SK-N-MC (cell line): ENCODE measurements at regions not wholly inside any gene's neighbourhood (a gene's known extent, or its start where the extent isn't known, plus 50 kb on each side); places are given as distances from the start of the nearest gene placed in this dataset.

Experiments
- EZH2 ChIP-seq: fragments of 200-600 bp; sonication (generic); IDR thresholded peaks from one replicate; pipeline ENCODE4 v1.6.1; 2017; ENCODE audit warnings: antibody characterized with exemption
- FOXP2 ChIP-seq: optimal IDR thresholded peaks from 2 replicates; pipeline ENCODE3; 2011; ENCODE audit warnings: mild to moderate bottlenecking, moderate library complexity; ENCODE audit not compliant: insufficient read depth; ENCODE audit errors: extremely low read length, control extremely low read depth
- POLR2AphosphoS5 ChIP-seq: IDR thresholded peaks from 2 replicates; pipeline ENCODE4 v1.6.1; 2012; ENCODE audit warnings: mild to moderate bottlenecking, low read depth, low read length, borderline replicate concordance

DNA sequence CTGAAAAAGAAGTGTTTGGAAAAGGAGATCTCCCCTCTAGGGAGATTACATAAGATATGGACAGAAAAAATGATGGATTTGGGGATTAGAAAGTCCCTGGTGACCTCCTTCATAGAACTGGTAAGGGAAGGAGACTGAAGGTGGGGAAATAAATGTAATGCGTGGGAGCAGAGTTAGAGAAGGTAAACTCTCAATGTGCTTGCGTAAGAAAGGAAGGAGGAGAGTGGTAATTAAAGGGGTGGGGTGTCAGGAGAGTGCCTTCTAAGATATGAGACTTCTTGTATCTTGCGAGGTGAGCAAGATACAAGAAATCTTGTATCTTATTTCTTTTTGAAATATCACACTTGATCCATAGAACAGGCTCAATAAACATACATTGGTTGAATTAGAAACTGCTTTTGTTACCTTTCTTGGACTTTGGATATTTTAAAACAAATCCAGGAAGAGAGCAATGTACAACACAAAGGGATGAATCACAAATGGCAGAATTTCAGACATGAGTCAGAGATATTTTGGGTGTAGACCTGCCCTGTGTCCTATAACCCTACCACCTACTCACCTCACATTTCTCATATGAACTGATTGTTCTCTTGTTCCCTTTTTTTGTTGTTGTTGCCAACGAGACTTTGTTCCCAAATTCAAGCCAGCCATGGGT, 342.4 kb downstream of the INSIG2 start:
- no peak for TF ChIP-seq POLR2AphosphoS5
- TF ChIP-seq EZH2 = no peak
- no peak for TF ChIP-seq FOXP2
